Nephron progenitor cell (in vitro differentiated cells): ENCODE measurements at regions not wholly inside any gene's neighbourhood (a gene's known extent, or its start where the extent isn't known, plus 50 kb on each side); places are given as distances from the start of the nearest gene placed in this dataset.
"Not testable (repeated sequence)": the region's sequence is repeated elsewhere in the genome, so short reads cannot be mapped to it uniquely, and the experiment has no call there.

Experiments
- DNase-seq: peaks from one replicate; pipeline ENCODE4 v3.0.0; 2021
- H3K27ac Mint-ChIP-seq: 2 replicates; pipeline ENCODE4 v1.8.0; 2021; ENCODE audit warnings: mild to moderate bottlenecking, moderate library complexity, mixed read lengths
- H3K27me3 Mint-ChIP-seq: 2 replicates; pipeline ENCODE4 v1.8.0; 2021; ENCODE audit warnings: mild to moderate bottlenecking, low read depth, mixed read lengths; ENCODE audit not compliant: poor library complexity
- H3K36me3 Mint-ChIP-seq: 2 replicates; pipeline ENCODE4 v1.8.0; 2021; ENCODE audit warnings: low read depth, mixed read lengths
- H3K4me1 Mint-ChIP-seq: 2 replicates; pipeline ENCODE4 v1.8.0; 2021; ENCODE audit warnings: mixed read lengths
- H3K4me3 Mint-ChIP-seq: 2 replicates; pipeline ENCODE4 v1.8.0; 2021; ENCODE audit warnings: mild to moderate bottlenecking, moderate library complexity, mixed read lengths
- H3K9me3 Mint-ChIP-seq: 2 replicates; pipeline ENCODE4 v1.8.0; 2021; ENCODE audit warnings: mild to moderate bottlenecking, moderate library complexity, mixed read lengths
- TF ChIP-seq, protein P1 (sequence below): fragments of 200-600 bp; sonication (generic); IDR thresholded peaks from 2 replicates; pipeline ENCODE4 v1.5.0; 2021; ENCODE audit warnings: antibody characterized with exemption

DNA sequence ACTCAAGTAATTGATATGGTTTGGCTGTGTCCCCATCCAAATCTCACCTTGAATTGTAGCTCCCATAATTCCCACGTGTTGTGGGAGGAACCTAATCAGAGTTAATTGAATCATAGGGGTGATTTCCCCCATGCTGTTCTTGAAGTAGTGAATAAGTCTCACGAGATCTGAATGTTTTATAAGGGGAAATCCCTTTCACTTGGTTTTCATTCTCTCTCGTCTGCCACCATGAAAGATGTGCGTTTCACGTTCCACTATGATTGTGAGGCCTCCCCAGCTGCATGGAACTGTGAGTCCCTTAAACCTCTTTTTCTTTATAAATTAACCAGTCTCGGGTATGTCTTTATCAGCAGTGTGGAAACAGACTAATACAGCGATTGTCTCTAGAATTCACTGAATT lies 135.4 kb downstream of the BACH1 start:
- no peaks in the 10 kb centered on the region for H3K36me3 Mint-ChIP-seq
- TF ChIP-seq, protein P1, sequence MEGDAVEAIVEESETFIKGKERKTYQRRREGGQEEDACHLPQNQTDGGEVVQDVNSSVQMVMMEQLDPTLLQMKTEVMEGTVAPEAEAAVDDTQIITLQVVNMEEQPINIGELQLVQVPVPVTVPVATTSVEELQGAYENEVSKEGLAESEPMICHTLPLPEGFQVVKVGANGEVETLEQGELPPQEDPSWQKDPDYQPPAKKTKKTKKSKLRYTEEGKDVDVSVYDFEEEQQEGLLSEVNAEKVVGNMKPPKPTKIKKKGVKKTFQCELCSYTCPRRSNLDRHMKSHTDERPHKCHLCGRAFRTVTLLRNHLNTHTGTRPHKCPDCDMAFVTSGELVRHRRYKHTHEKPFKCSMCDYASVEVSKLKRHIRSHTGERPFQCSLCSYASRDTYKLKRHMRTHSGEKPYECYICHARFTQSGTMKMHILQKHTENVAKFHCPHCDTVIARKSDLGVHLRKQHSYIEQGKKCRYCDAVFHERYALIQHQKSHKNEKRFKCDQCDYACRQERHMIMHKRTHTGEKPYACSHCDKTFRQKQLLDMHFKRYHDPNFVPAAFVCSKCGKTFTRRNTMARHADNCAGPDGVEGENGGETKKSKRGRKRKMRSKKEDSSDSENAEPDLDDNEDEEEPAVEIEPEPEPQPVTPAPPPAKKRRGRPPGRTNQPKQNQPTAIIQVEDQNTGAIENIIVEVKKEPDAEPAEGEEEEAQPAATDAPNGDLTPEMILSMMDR: no peak
- no peak for DNase-seq
- H3K27ac Mint-ChIP-seq: no peak overlapping the region
- H3K9me3 Mint-ChIP-seq: no peaks in the 10 kb centered on the region
- H3K4me1 Mint-ChIP-seq: peaks cover 26% of the 10 kb centered on the region
- no peak overlapping the region for H3K4me3 Mint-ChIP-seq
- no peaks in the 10 kb centered on the region for H3K27me3 Mint-ChIP-seq

- DNase-seq, H3K4me3 Mint-ChIP-seq, H3K27me3 Mint-ChIP-seq, H3K36me3 Mint-ChIP-seq, H3K27ac Mint-ChIP-seq, H3K9me3 Mint-ChIP-seq: not testable (repeated sequence)
- H3K4me1 Mint-ChIP-seq: peaks cover 21% of the 10 kb centered on the region
Observed at GRCh38 chr21:29434982-29435381, 136.3 kb downstream of the BACH1 start.

GRCh38 chr21:29436143-29436542 lies 137.4 kb downstream of the BACH1 start:
- Mint-ChIP-seq H3K4me1 (peaks cover 9% of the 10 kb centered on the region), H3K27ac (no peak overlapping the region)

DNA sequence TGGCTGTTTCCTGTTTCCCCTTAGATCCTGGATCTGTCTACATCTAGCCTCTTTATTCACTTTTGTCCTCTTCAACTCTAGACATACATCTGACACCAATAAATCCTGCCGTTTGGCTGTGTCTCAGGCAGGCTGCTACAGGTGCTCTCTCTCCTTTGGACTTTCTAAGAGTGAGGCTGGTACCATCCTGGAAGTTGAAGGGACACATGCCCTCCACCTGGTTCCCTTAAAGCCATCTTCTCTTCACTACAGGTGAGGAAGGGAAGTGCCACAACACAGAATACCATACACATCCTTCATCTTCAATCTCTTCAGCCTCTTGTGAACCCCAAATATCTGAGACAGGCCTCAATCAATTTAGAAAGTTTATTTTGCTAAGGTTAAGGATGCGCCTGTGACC lies 137.9 kb downstream of the BACH1 start:
- Mint-ChIP-seq H3K4me3 (no peak overlapping the region), H3K9me3 (no peaks in the 10 kb centered on the region), H3K27ac (no peak overlapping the region)

More at GRCh38 chr21:29436143-29436542, 137.4 kb downstream of the BACH1 start:
- no peaks in the 10 kb centered on the region for H3K9me3 Mint-ChIP-seq
- no peaks in the 10 kb centered on the region for H3K27me3 Mint-ChIP-seq
- TF ChIP-seq, protein P1: no peak
- no peak overlapping the region for H3K4me3 Mint-ChIP-seq
- H3K36me3 Mint-ChIP-seq: no peaks in the 10 kb centered on the region
- DNase-seq: no peak

GRCh38 chr21:29441651-29442050 lies 142.9 kb downstream of the BACH1 start:
- H3K4me1 Mint-ChIP-seq: no peaks in the 10 kb centered on the region
- no peaks in the 10 kb centered on the region for H3K27me3 Mint-ChIP-seq
- no peaks in the 10 kb centered on the region for H3K9me3 Mint-ChIP-seq
- H3K4me3 Mint-ChIP-seq: no peak overlapping the region
- H3K27ac Mint-ChIP-seq: no peak overlapping the region
- TF ChIP-seq, protein P1: no peak
- no peaks in the 10 kb centered on the region for H3K36me3 Mint-ChIP-seq
- DNase-seq: no peak

More for the DNA sequence above, 137.9 kb downstream of the BACH1 start:
- TF ChIP-seq, protein P1: no peak
- no peaks in the 10 kb centered on the region for H3K36me3 Mint-ChIP-seq
- DNase-seq: no peak
- peaks cover 5% of the 10 kb centered on the region for H3K4me1 Mint-ChIP-seq
- no peaks in the 10 kb centered on the region for H3K27me3 Mint-ChIP-seq

GRCh38 chr21:29443411-29444010 lies 144.8 kb downstream of the BACH1 start:
- TF ChIP-seq, protein P1: no peak

More at GRCh38 chr21:29443411-29444010, 144.8 kb downstream of the BACH1 start:
- no peak for DNase-seq
- Mint-ChIP-seq H3K36me3 (no peaks in the 10 kb centered on the region), H3K27me3 (no peaks in the 10 kb centered on the region), H3K4me1 (no peaks in the 10 kb centered on the region), H3K4me3 (no peak overlapping the region), H3K9me3 (peaks cover 9% of the 10 kb centered on the region), H3K27ac (no peak overlapping the region)
